HepG2 (cell line): ENCODE measurements at regions not wholly inside any gene's neighbourhood (a gene's known extent, or its start where the extent isn't known, plus 50 kb on each side); places are given as distances from the start of the nearest gene placed in this dataset.

ENCODE experiments used
- ATAC-seq: fragments of 200-7000 bp; cut with Tn5 transposase; 3 replicates; pipeline ENCODE4 v1.9.1; 2020; ENCODE audit warnings: mild to moderate bottlenecking, moderate library complexity
- BruUV-seq: library from RNA; stranded (reverse); fragments of 400-500 nt; replicated peaks from 2 replicates; lab custom pipeline; 2021; lab: Mats Ljungman, UMichigan
- CTCF ChIA-PET: fragments of 300-600 bp; formaldehyde crosslinking; extraction: SDS; loops from one replicate; lab custom pipeline; 2021; ENCODE audit warnings: low total read pairs, inconsistent platforms, low intra/inter-chr PET ratio; lab: Yijun Ruan, JAX
- POLR2A ChIA-PET: fragments of 350-600 bp; sonication (Branson Sonifier 250); formaldehyde crosslinking; loops from one replicate; lab custom pipeline; 2020; ENCODE audit warnings: antibody characterized with exemption, inconsistent platforms; lab: Yijun Ruan, JAX
- DNase-seq: peaks from one replicate; pipeline ENCODE4 v3.0.0-alpha.2; 2015; ENCODE audit warnings: low spot score
- FAIRE-seq: peaks from 3 replicates; lab custom pipeline; 2011; peaks lifted over from hg19 to GRCh38; lab: Jason Lieb, UNC
- H2AFZ ChIP-seq: one replicate; pipeline ENCODE4 v1.6.1; 2011; ENCODE audit warnings: low read length, inconsistent platforms
- H3K27ac ChIP-seq: fragments of 300-600 bp; 3 replicates; pipeline ENCODE4 v1.8.0; 2011; ENCODE audit warnings: mixed run types, mild to moderate bottlenecking, mixed read lengths, low read length, inconsistent platforms; ENCODE audit not compliant: insufficient read depth; ENCODE audit errors: extremely low read length
- H3K27me3 ChIP-seq, 2 experiments: fragments of 200-600 bp in 1 of 2; 2 replicates in 1 of 2; 3 replicates in 1 of 2; pipeline versions ENCODE4 v1.6.0 to v1.8.0; 2011; ENCODE audit warnings: low read length in 2 of 2, mild to moderate bottlenecking in 2 of 2, moderate library complexity in 2 of 2, inconsistent platforms in 1 of 2; ENCODE audit not compliant: insufficient read depth in 2 of 2, control insufficient read depth in 1 of 2
- H3K36me3 ChIP-seq, 2 experiments: fragments of 200-600 bp in 1 of 2; replicated peaks in 1 of 2; 2 replicates in 1 of 2; 3 replicates in 1 of 2; pipeline versions ENCODE4 v1.5.1 to v1.8.0; 2011; ENCODE audit warnings: low read length in 2 of 2, inconsistent platforms in 1 of 2; ENCODE audit not compliant: insufficient read depth in 2 of 2, control insufficient read depth in 1 of 2
- H3K4me1 ChIP-seq: 2 replicates; pipeline ENCODE4 v1.5.1; 2012; ENCODE audit warnings: low read length, inconsistent platforms; ENCODE audit not compliant: insufficient read depth
- H3K4me2 ChIP-seq: 2 replicates; pipeline ENCODE4 v1.6.0; 2011; ENCODE audit warnings: low read depth, low read length, inconsistent platforms
- H3K4me3 ChIP-seq, 3 experiments: fragments of 200-600 bp in 1 of 3; sonication (generic), shearing (Covaris generic) in 1 of 3; replicated peaks in 1 of 3; 2 replicates each; pipeline ENCODE4 v1.5.1; 2011 to 2016; ENCODE audit warnings: low read length in 3 of 3, inconsistent platforms in 2 of 3, low read depth in 2 of 3, mild to moderate bottlenecking in 2 of 3, control low read depth in 1 of 3, mixed read lengths in 1 of 3; ENCODE audit not compliant: insufficient read depth in 1 of 3
- H3K79me2 ChIP-seq: one replicate; pipeline ENCODE4 v1.6.1; 2011; ENCODE audit warnings: low read length, inconsistent platforms; ENCODE audit not compliant: insufficient read depth
- H3K9ac ChIP-seq: 2 replicates; pipeline ENCODE4 v1.6.0; 2011; ENCODE audit warnings: mild to moderate bottlenecking, low read depth, low read length, inconsistent platforms; ENCODE audit not compliant: insufficient read depth
- H3K9me3 ChIP-seq: 2 replicates; pipeline ENCODE4 v1.5.1; 2012; ENCODE audit warnings: mild to moderate bottlenecking, low read length
- H4K20me1 ChIP-seq: 2 replicates; pipeline ENCODE4 v1.6.0; 2011; ENCODE audit warnings: inconsistent platforms, mild to moderate bottlenecking, low read length, moderate library complexity; ENCODE audit not compliant: insufficient read depth
- BRCA1 ChIP-seq: sonication (generic); formaldehyde crosslinking; IDR thresholded peaks from 2 replicates; pipeline ENCODE4 v1.4.0; 2020; ENCODE audit warnings: missing genetic modification reagents
- KLF9 ChIP-seq: IDR thresholded peaks from 2 replicates; pipeline ENCODE4 v1.6.1; 2016; ENCODE audit warnings: low read depth
- PAWR ChIP-seq: sonication (generic); formaldehyde crosslinking; IDR thresholded peaks from 2 replicates; pipeline ENCODE4 v1.4.0; 2020; ENCODE audit warnings: missing genetic modification reagents, mild to moderate bottlenecking, borderline replicate concordance
- SALL2 ChIP-seq: sonication (generic); formaldehyde crosslinking; IDR thresholded peaks from 2 replicates; pipeline ENCODE4 v1.8.1; 2023; ENCODE audit warnings: mild to moderate bottlenecking, missing genetic modification reagents, inconsistent platforms
- TOPORS ChIP-seq: sonication (generic); formaldehyde crosslinking; IDR thresholded peaks from 2 replicates; pipeline ENCODE4 v1.8.0; 2023; ENCODE audit warnings: mild to moderate bottlenecking, missing genetic modification reagents
- ZBTB20 ChIP-seq: sonication (generic); formaldehyde crosslinking; IDR thresholded peaks from 2 replicates; pipeline ENCODE4 v1.8.1; 2023; ENCODE audit warnings: missing genetic modification reagents, low read depth, mild to moderate bottlenecking, borderline replicate concordance
- ZNF614 ChIP-seq: IDR thresholded peaks from 2 replicates; pipeline ENCODE4 v1.6.1; 2018; ENCODE audit warnings: missing biosample characterization, missing genetic modification reagents, inconsistent platforms, borderline replicate concordance
- WGBS: methylation state at CpG from one replicate; pipeline ENCODE4 v1.1.6; 2017; ENCODE audit warnings: low lambda C conversion rate; 5-methylcytosine and 5-hydroxymethylcytosine counted together
- in situ Hi-C: cut with HindIII; loops from 2 replicates; pipeline ENCODE4 v1.10.0; 2017; ENCODE audit warnings: low pct_unique_long_range_greater_than_20kb; ENCODE audit not compliant: extremely low pct_ligation_motif_present
- intact Hi-C: fragments of 100-400 bp; cut with micrococcal nuclease; formaldehyde crosslinking; loops from one replicate; pipeline ENCODE4 v1.10.0; 2022; ENCODE audit not compliant: unreplicated experiment
- TF ChIP-seq, protein P1 (sequence below): IDR thresholded peaks from 2 replicates; pipeline ENCODE4 v1.6.1; 2012; ENCODE audit warnings: inconsistent platforms
- TF ChIP-seq, protein P2 (sequence below): IDR thresholded peaks from 2 replicates; pipeline ENCODE4 v1.6.1; 2016; ENCODE audit warnings: low read depth
- TF ChIP-seq, protein P3 (sequence below): sonication (generic); formaldehyde crosslinking; IDR thresholded peaks from 2 replicates; pipeline ENCODE4 v1.5.1; 2020; ENCODE audit warnings: mild to moderate bottlenecking, missing genetic modification reagents, moderate library complexity
- TF ChIP-seq, protein P4 (sequence below): sonication (generic); formaldehyde crosslinking; IDR thresholded peaks from 2 replicates; pipeline ENCODE4 v1.4.0; 2020; ENCODE audit warnings: mild to moderate bottlenecking, missing genetic modification reagents
- TF ChIP-seq, protein P5 (sequence below): sonication (generic); formaldehyde crosslinking; IDR thresholded peaks from 2 replicates; pipeline ENCODE4 v1.4.0; 2020; ENCODE audit warnings: missing genetic modification reagents

DNA sequence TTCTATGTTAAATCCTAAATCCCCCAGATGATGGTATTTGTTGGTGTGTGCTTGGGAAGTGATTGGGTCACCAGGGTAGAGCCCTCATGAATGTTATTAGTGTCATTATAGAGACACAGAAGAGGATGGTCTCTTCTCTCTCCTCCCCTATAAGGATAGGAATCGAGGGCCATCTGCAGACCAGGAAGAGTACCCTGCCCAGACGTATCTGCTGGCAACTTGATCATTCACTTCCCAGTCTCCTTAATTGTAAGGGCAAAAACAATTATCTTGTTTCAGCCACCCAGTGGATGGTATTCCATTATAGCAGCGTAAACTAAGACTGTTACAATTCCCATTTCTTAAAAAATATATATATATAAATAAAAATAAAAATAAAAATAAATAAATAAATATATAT, 892.2 kb downstream of the SI start:
- in situ Hi-C loops = no loop called here
- no peaks in the 10 kb centered on the region for H3K79me2 ChIP-seq
- H3K27me3 ChIP-seq = no peaks in the 10 kb centered on the region
- ChIA-PET CTCF (no interaction called here), POLR2A (no interaction called here)
- no peak overlapping the region for H3K4me2 ChIP-seq
- ATAC-seq (no peak), DNase-seq (no peak), FAIRE-seq (no peak)
- TF ChIP-seq, protein P1, sequence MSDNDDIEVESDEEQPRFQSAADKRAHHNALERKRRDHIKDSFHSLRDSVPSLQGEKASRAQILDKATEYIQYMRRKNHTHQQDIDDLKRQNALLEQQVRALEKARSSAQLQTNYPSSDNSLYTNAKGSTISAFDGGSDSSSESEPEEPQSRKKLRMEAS = no peak
- TF ChIP-seq PAWR (no peak), ZNF614 (CRISPR knock-in tag) (no peak), KLF9 (CRISPR knock-in tag) (no peak), ZBTB20 (CRISPR knock-in tag) (no peak), BRCA1 (CRISPR knock-in tag) (no peak), TOPORS (no peak), SALL2 (no peak)
- TF ChIP-seq, protein P2, sequence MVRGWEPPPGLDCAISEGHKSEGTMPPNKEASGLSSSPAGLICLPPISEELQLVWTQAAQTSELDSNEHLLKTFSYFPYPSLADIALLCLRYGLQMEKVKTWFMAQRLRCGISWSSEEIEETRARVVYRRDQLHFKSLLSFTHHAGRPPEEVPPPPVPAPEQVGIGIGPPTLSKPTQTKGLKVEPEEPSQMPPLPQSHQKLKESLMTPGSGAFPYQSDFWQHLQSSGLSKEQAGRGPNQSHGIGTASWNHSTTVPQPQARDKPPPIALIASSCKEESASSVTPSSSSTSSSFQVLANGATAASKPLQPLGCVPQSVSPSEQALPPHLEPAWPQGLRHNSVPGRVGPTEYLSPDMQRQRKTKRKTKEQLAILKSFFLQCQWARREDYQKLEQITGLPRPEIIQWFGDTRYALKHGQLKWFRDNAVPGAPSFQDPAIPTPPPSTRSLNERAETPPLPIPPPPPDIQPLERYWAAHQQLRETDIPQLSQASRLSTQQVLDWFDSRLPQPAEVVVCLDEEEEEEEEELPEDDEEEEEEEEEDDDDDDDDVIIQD (CRISPR knock-in tag) = no peak
- TF ChIP-seq, protein P3, sequence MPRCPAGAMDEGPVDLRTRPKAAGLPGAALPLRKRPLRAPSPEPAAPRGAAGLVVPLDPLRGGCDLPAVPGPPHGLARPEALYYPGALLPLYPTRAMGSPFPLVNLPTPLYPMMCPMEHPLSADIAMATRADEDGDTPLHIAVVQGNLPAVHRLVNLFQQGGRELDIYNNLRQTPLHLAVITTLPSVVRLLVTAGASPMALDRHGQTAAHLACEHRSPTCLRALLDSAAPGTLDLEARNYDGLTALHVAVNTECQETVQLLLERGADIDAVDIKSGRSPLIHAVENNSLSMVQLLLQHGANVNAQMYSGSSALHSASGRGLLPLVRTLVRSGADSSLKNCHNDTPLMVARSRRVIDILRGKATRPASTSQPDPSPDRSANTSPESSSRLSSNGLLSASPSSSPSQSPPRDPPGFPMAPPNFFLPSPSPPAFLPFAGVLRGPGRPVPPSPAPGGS (CRISPR knock-in tag) = no peak
- TF ChIP-seq, protein P4, sequence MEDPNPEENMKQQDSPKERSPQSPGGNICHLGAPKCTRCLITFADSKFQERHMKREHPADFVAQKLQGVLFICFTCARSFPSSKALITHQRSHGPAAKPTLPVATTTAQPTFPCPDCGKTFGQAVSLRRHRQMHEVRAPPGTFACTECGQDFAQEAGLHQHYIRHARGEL (CRISPR knock-in tag) = no peak
- TF ChIP-seq, protein P5, sequence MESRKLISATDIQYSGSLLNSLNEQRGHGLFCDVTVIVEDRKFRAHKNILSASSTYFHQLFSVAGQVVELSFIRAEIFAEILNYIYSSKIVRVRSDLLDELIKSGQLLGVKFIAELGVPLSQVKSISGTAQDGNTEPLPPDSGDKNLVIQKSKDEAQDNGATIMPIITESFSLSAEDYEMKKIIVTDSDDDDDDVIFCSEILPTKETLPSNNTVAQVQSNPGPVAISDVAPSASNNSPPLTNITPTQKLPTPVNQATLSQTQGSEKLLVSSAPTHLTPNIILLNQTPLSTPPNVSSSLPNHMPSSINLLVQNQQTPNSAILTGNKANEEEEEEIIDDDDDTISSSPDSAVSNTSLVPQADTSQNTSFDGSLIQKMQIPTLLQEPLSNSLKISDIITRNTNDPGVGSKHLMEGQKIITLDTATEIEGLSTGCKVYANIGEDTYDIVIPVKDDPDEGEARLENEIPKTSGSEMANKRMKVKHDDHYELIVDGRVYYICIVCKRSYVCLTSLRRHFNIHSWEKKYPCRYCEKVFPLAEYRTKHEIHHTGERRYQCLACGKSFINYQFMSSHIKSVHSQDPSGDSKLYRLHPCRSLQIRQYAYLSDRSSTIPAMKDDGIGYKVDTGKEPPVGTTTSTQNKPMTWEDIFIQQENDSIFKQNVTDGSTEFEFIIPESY = no peak
- intact Hi-C loops = no loop called here
- WGBS = 3% methylated on average over 3 of the region's 3 CpGs
- H3K4me1 ChIP-seq = no peaks in the 10 kb centered on the region
- H3K4me3 ChIP-seq = no peak overlapping the region
- H3K9ac ChIP-seq = no peak overlapping the region
- no TSS peak for BruUV-seq
- H4K20me1 ChIP-seq = no peaks in the 10 kb centered on the region
- H3K36me3 ChIP-seq = no peaks in the 10 kb centered on the region
- no peak overlapping the region for H2AFZ ChIP-seq
- peaks cover 9% of the 10 kb centered on the region for H3K9me3 ChIP-seq
- no peak overlapping the region for H3K27ac ChIP-seq
